OCI-LY3 (cell line): ENCODE measurements at regions not wholly inside any gene's neighbourhood (a gene's known extent, or its start where the extent isn't known, plus 50 kb on each side); places are given as distances from the start of the nearest gene placed in this dataset.

ENCODE experiments used
- H2AFZ ChIP-seq: fragments of 200-600, 300-600 bp; shearing (Covaris generic); 2 replicates; pipeline ENCODE4 v1.6.0; 2014; ENCODE audit warnings: antibody characterized with exemption, low read depth, low read length
- H3K27ac ChIP-seq: fragments of 200-600, 300-600 bp; sonication (generic); 2 replicates; pipeline ENCODE4 v1.5.1; 2014; ENCODE audit warnings: mild to moderate bottlenecking, low read length, moderate library complexity, mixed read lengths
- H3K27me3 ChIP-seq: fragments of 200-600, 300-600 bp; sonication (generic); 2 replicates; pipeline ENCODE4 v1.6.1; 2014; ENCODE audit warnings: low read depth, low read length, mixed read lengths
- H3K36me3 ChIP-seq: fragments of 200-600, 300-600 bp; sonication (generic); replicated peaks from 2 replicates; pipeline ENCODE3; 2014; ENCODE audit warnings: low read depth, low read length, mixed read lengths
- H3K4me1 ChIP-seq: fragments of 300-600, 200-600 bp; sonication (generic); 2 replicates; pipeline ENCODE4 v1.6.1; 2014; ENCODE audit warnings: low read length, mixed read lengths
- H3K4me2 ChIP-seq: fragments of 200-600, 300-600 bp; sonication (generic); 2 replicates; pipeline ENCODE4 v1.6.1; 2014; ENCODE audit warnings: low read length, mixed read lengths
- H3K4me3 ChIP-seq: fragments of 300-600, 200-600 bp; sonication (generic); 2 replicates; pipeline ENCODE4 v1.5.1; 2014; ENCODE audit warnings: antibody characterized with exemption, mild to moderate bottlenecking, low read length, moderate library complexity
- H3K79me2 ChIP-seq: fragments of 300-600, 200-600 bp; shearing (Covaris generic); 2 replicates; pipeline ENCODE4 v1.6.1; 2014; ENCODE audit warnings: mild to moderate bottlenecking, low read length, mixed read lengths
- H3K9ac ChIP-seq: fragments of 300-600, 200-600 bp; shearing (Covaris generic); 2 replicates; pipeline ENCODE4 v1.6.0; 2014; ENCODE audit warnings: mild to moderate bottlenecking, low read length, moderate library complexity
- H3K9me3 ChIP-seq: fragments of 200-600, 300-600 bp; shearing (Covaris generic); 2 replicates; pipeline ENCODE4 v1.6.1; 2014; ENCODE audit warnings: low read length, mixed read lengths; ENCODE audit not compliant: insufficient read depth
- H4K20me1 ChIP-seq: fragments of 200-600, 300-600 bp; sonication (generic); 2 replicates; pipeline ENCODE4 v1.6.1; 2016; ENCODE audit warnings: low read length, mixed read lengths; ENCODE audit not compliant: insufficient read depth
- EZH2phosphoT487 ChIP-seq: fragments of 200-600 bp; shearing (Covaris generic); IDR thresholded peaks from 2 replicates; pipeline ENCODE4 v1.6.1; 2018; ENCODE audit warnings: antibody characterized with exemption, mixed run types, low read depth
- TF ChIP-seq, protein P1 (sequence below): fragments of 200-600, 300-600 bp; sonication (generic); IDR thresholded peaks from 2 replicates; pipeline ENCODE4 v1.5.1; 2014; ENCODE audit warnings: antibody characterized with exemption, low read length, low read depth

GRCh38 chr1:50335036-50335435 is 88.2 kb downstream of the DMRTA2 start:
- Histone ChIP-seq H3K36me3 (no peaks in the 10 kb centered on the region), H3K79me2 (no peaks in the 10 kb centered on the region), H3K4me1 (no peaks in the 10 kb centered on the region), H3K27ac (no peak overlapping the region), H3K27me3 (no peaks in the 10 kb centered on the region), H3K4me2 (no peak overlapping the region), H4K20me1 (no peaks in the 10 kb centered on the region), H2AFZ (no peak overlapping the region), H3K9ac (no peak overlapping the region), H3K9me3 (no peaks in the 10 kb centered on the region), H3K4me3 (no peak overlapping the region)
- TF ChIP-seq, protein P1, sequence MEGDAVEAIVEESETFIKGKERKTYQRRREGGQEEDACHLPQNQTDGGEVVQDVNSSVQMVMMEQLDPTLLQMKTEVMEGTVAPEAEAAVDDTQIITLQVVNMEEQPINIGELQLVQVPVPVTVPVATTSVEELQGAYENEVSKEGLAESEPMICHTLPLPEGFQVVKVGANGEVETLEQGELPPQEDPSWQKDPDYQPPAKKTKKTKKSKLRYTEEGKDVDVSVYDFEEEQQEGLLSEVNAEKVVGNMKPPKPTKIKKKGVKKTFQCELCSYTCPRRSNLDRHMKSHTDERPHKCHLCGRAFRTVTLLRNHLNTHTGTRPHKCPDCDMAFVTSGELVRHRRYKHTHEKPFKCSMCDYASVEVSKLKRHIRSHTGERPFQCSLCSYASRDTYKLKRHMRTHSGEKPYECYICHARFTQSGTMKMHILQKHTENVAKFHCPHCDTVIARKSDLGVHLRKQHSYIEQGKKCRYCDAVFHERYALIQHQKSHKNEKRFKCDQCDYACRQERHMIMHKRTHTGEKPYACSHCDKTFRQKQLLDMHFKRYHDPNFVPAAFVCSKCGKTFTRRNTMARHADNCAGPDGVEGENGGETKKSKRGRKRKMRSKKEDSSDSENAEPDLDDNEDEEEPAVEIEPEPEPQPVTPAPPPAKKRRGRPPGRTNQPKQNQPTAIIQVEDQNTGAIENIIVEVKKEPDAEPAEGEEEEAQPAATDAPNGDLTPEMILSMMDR, result no peak
- no peak for TF ChIP-seq EZH2phosphoT487

DNA sequence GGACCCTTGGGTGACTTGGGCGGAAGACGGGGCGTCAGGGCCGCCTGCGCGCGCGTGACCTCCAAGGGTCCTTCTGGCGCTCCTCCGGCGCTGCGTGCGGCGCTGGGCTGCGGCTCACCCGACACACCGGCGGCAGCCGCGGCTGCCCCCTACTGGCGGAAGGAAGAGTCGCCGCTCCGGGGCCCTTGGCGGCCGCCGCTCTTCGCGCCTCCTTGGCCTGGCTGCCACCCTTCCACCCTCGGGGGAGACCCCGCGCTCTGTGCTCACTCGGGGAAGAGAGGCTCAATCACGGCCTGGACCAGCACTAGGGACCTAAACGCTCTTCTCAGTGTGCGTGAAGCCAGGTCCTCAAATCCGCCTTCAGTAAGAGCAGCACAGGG is 89.7 kb downstream of the DMRTA2 start:
- Histone ChIP-seq H3K27me3 (no peaks in the 10 kb centered on the region), H3K4me1 (no peaks in the 10 kb centered on the region), H3K27ac (no peak overlapping the region), H3K9me3 (no peaks in the 10 kb centered on the region), H3K4me3 (no peak overlapping the region), H2AFZ (no peak overlapping the region), H3K36me3 (no peaks in the 10 kb centered on the region), H4K20me1 (no peaks in the 10 kb centered on the region), H3K9ac (no peak overlapping the region), H3K79me2 (no peaks in the 10 kb centered on the region), H3K4me2 (no peak overlapping the region)
- TF ChIP-seq EZH2phosphoT487, result no peak
- TF ChIP-seq, protein P1, result no peak

DNA sequence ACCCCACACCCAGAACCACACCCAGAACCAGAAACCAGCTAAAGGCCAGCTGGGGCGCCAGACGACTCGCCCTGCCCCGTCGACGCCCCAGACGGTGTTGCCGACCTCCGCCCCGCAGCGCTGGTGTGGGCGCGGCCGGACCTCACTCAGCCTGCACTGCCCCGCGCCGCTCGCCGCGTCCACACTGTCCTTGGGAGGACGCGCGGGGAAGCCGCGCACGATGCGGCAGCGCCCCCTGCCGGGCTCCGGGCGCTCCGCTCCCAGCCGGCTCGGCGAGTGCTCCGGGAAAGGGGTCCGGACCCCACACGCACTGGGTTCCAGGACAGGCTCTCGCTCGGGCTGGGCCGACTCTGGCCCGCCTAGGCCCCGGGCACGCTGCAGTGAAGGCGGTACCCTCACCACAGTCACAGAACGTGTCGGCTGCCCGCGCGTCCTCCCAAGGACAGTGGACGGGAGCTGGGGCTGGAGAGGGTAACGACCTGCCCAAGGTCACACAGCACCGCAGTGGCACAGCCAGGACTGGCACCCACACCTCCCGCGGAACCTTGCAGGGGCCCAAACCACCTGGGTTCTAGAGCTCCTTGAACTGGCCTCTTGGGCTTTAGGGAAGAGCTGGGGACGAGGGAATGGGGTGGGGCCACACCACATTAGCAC is 90.2 kb downstream of the DMRTA2 start:
- no peak overlapping the region for H3K9ac ChIP-seq
- H3K36me3 ChIP-seq, result no peaks in the 10 kb centered on the region
- no peaks in the 10 kb centered on the region for H3K9me3 ChIP-seq
- H3K4me1 ChIP-seq, result no peaks in the 10 kb centered on the region
- H3K27me3 ChIP-seq, result no peaks in the 10 kb centered on the region
- H4K20me1 ChIP-seq, result no peaks in the 10 kb centered on the region
- no peak overlapping the region for H3K4me3 ChIP-seq
- no peak overlapping the region for H3K4me2 ChIP-seq
- no peak overlapping the region for H3K27ac ChIP-seq
- H2AFZ ChIP-seq, result no peak overlapping the region
- no peaks in the 10 kb centered on the region for H3K79me2 ChIP-seq
- TF ChIP-seq, protein P1, result no peak
- TF ChIP-seq EZH2phosphoT487, result no peak

DNA sequence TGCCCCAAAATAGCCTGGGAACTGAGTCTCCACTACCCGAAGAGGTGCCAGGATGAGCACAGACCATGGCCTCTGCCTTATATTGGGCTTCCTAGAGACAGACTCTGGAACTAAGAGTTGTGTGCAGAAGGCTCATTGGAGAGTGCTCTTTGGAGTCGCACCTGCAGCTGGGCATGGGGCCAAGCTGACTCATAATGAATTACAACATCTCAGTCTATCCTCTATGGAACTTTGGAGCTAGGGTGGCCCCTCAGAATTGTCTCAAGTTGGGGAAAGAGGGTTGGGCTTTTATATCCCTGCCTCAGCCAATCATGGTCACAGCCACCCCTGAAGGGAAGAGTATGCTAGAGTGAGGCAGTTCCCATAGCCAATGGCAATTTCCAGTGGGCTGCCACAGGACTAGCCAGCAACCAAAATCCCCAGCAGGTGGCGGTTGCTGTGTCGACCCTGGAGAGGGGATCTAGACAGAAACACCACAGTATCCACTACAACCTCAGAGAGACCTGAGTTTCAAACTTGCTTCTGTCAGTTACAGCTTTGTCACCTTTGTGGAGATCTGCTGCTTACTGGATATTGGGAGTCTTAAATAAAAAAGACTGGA is 93.8 kb downstream of the DMRTA2 start:
- H2AFZ ChIP-seq, result no peak overlapping the region
- no peaks in the 10 kb centered on the region for H3K9me3 ChIP-seq
- no peaks in the 10 kb centered on the region for H3K4me1 ChIP-seq
- H3K4me2 ChIP-seq, result no peak overlapping the region
- no peak overlapping the region for H3K27ac ChIP-seq
- no peaks in the 10 kb centered on the region for H3K27me3 ChIP-seq
- no peak for TF ChIP-seq EZH2phosphoT487
- TF ChIP-seq, protein P1, result no peak
- H3K4me3 ChIP-seq, result no peak overlapping the region
- H3K9ac ChIP-seq, result no peak overlapping the region
- H4K20me1 ChIP-seq, result no peaks in the 10 kb centered on the region
- no peaks in the 10 kb centered on the region for H3K36me3 ChIP-seq
- H3K79me2 ChIP-seq, result no peaks in the 10 kb centered on the region
